Upper lobe of left lung (tissue), 4 donors: ENCODE measurements at regions not wholly inside any gene's neighbourhood (a gene's known extent, or its start where the extent isn't known, plus 50 kb on each side); places are given as distances from the start of the nearest gene placed in this dataset.

Source experiments
- EP300 ChIP-seq, 4 donors: sonication (generic); formaldehyde crosslinking; IDR thresholded peaks; one replicate each; pipeline ENCODE4 v1.5.1; 2017; ENCODE audit warnings: antibody characterized with exemption in 4 of 4, control low read depth in 2 of 4
- POLR2A ChIP-seq, 4 donors: fragments of 450-650 bp; IDR thresholded peaks; one replicate each; pipeline ENCODE4 v1.5.1; 2016 to 2017; ENCODE audit warnings: antibody characterized with exemption in 4 of 4, mild to moderate bottlenecking in 2 of 4
- POLR2AphosphoS5 ChIP-seq, 2 donors: sonication (generic); formaldehyde crosslinking; IDR thresholded peaks; one replicate each; pipeline ENCODE4 v1.5.1; 2017; ENCODE audit warnings: antibody characterized with exemption in 2 of 2
- TF ChIP-seq, protein P1 (sequence below), 6 experiments: fragments of 450-650 bp in 4 of 6; fragments of 200-600 bp in 2 of 6; sonication (generic) in 2 of 6; IDR thresholded peaks; one replicate each; pipeline ENCODE4 v1.5.1; 2016 to 2019; ENCODE audit warnings: antibody characterized with exemption in 6 of 6

DNA sequence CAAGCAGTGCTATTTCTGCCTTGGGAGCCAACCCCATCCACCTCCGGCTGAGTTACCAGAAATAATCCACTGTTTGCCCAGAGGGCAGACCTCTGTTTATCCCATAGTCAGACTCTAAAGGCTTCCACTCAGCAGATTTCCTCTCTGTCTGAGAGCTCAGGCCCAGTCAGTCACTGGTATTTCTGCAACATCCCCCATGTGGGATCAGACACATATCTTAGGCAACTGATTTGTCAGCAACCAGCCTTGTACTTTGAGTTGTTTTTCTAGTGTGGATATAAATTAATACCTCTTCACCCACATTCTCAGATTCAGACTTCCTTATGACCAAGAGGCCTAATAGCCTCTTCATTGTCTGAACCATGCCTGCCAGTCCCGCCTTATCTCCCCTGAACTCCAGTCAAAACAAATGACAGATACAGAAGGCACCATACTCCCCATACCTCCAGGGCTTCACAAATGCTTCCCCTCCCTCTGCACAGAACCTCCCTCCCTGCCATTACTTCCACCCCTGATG lies 193.6 kb downstream of the FAM76B start:
- TF ChIP-seq, protein P1, sequence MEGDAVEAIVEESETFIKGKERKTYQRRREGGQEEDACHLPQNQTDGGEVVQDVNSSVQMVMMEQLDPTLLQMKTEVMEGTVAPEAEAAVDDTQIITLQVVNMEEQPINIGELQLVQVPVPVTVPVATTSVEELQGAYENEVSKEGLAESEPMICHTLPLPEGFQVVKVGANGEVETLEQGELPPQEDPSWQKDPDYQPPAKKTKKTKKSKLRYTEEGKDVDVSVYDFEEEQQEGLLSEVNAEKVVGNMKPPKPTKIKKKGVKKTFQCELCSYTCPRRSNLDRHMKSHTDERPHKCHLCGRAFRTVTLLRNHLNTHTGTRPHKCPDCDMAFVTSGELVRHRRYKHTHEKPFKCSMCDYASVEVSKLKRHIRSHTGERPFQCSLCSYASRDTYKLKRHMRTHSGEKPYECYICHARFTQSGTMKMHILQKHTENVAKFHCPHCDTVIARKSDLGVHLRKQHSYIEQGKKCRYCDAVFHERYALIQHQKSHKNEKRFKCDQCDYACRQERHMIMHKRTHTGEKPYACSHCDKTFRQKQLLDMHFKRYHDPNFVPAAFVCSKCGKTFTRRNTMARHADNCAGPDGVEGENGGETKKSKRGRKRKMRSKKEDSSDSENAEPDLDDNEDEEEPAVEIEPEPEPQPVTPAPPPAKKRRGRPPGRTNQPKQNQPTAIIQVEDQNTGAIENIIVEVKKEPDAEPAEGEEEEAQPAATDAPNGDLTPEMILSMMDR (IDR thresholded peaks at IDR 0.05): no peak
- TF ChIP-seq POLR2A (IDR thresholded peaks at IDR 0.05) (no peak), POLR2AphosphoS5 (IDR thresholded peaks at IDR 0.05) (no peak), EP300 (IDR thresholded peaks at IDR 0.05) (no peak)
